BJ (cell line): ENCODE measurements at regions not wholly inside any gene's neighbourhood (a gene's known extent, or its start where the extent isn't known, plus 50 kb on each side); places are given as distances from the start of the nearest gene placed in this dataset.

Experiments used
- CTCF ChIA-PET: fragments of 350-600 bp; formaldehyde crosslinking; extraction: SDS; loops from one replicate; lab custom pipeline; 2021; ENCODE audit warnings: antibody characterized with exemption, inconsistent platforms; lab: Yijun Ruan, JAX
- POLR2A ChIA-PET: fragments of 300-600 bp; sonication (Branson Sonifier 250); formaldehyde crosslinking; extraction: SDS; loops from one replicate; lab custom pipeline; 2021; ENCODE audit warnings: antibody characterized with exemption; lab: Charles Lee
- DNase-seq: peaks from one replicate; pipeline ENCODE4 v3.0.0-alpha.2; 2011; ENCODE audit warnings: low read depth
- H3K27me3 ChIP-seq: 2 replicates; pipeline ENCODE4 v1.6.0; 2011; ENCODE audit warnings: low read length; ENCODE audit not compliant: control insufficient read depth, insufficient read depth
- H3K36me3 ChIP-seq: 2 replicates; pipeline ENCODE4 v1.5.1; 2011; ENCODE audit warnings: low read length; ENCODE audit not compliant: control insufficient read depth, insufficient read depth
- H3K4me3 ChIP-seq: 2 replicates; pipeline ENCODE4 v1.5.1; 2011; ENCODE audit warnings: low read depth, mild to moderate bottlenecking, control low read depth, low read length
- TF ChIP-seq, protein P1 (sequence below): IDR thresholded peaks from 2 replicates; pipeline ENCODE4 v1.5.1; 2011; ENCODE audit warnings: low read depth, mild to moderate bottlenecking, control low read depth, inconsistent platforms, low read length, moderate library complexity; ENCODE audit not compliant: insufficient read depth

GRCh38 chr15:35630985-35631384, 85.0 kb upstream of the DPH6 start:
- no peaks in the 10 kb centered on the region for H3K27me3 ChIP-seq
- ChIA-PET POLR2A (no interaction called here), CTCF (no interaction called here)
- TF ChIP-seq, protein P1, sequence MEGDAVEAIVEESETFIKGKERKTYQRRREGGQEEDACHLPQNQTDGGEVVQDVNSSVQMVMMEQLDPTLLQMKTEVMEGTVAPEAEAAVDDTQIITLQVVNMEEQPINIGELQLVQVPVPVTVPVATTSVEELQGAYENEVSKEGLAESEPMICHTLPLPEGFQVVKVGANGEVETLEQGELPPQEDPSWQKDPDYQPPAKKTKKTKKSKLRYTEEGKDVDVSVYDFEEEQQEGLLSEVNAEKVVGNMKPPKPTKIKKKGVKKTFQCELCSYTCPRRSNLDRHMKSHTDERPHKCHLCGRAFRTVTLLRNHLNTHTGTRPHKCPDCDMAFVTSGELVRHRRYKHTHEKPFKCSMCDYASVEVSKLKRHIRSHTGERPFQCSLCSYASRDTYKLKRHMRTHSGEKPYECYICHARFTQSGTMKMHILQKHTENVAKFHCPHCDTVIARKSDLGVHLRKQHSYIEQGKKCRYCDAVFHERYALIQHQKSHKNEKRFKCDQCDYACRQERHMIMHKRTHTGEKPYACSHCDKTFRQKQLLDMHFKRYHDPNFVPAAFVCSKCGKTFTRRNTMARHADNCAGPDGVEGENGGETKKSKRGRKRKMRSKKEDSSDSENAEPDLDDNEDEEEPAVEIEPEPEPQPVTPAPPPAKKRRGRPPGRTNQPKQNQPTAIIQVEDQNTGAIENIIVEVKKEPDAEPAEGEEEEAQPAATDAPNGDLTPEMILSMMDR, result no peak
- H3K4me3 ChIP-seq, result no peak overlapping the region
- no peaks in the 10 kb centered on the region for H3K36me3 ChIP-seq
- DNase-seq, result no peak

- no peaks in the 10 kb centered on the region for H3K27me3 ChIP-seq
- no peak overlapping the region for H3K4me3 ChIP-seq
- ChIA-PET POLR2A (no interaction called here), CTCF (no interaction called here)
- no peaks in the 10 kb centered on the region for H3K36me3 ChIP-seq
- TF ChIP-seq, protein P1, result no peak
- no peak for DNase-seq
Measured at GRCh38 chr15:35633677-35634076, 87.7 kb upstream of the DPH6 start.

DNA sequence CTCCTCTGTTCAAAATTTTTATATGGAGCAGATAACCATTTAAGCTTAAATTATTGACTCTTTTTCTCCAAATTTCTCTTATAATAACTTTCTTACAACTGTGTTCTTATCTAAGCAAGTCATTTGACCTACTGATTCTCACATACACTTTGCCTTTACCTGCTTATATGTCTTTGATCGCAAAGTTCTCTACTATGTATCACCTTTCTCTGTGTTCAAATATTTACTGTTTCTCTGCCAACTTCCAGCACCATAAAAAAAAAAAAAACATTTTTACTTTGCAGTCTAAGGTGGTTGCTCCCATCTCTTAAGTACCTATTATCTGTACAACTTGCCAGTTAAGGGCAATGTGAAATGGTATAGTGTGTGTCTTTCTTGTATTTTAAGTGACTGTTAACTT, 100.8 kb upstream of the DPH6 start:
- POLR2A ChIA-PET, result no interaction called here
- no peak for DNase-seq
- Histone ChIP-seq H3K27me3 (no peaks in the 10 kb centered on the region), H3K4me3 (no peak overlapping the region), H3K36me3 (no peaks in the 10 kb centered on the region)
- CTCF ChIA-PET, result no interaction called here
- TF ChIP-seq, protein P1, result no peak

- no peak overlapping the region for H3K4me3 ChIP-seq
- no peaks in the 10 kb centered on the region for H3K27me3 ChIP-seq
- ChIA-PET CTCF (no interaction called here), POLR2A (no interaction called here)
- no peaks in the 10 kb centered on the region for H3K36me3 ChIP-seq
- no peak for DNase-seq
- TF ChIP-seq, protein P1, result no peak
Measured at GRCh38 chr15:35647303-35647702, 101.3 kb upstream of the DPH6 start.

GRCh38 chr15:35648941-35649340, 103.0 kb upstream of the DPH6 start:
- CTCF ChIA-PET, result interaction anchor here (1.2 kb wide), 1 partner anchor 103 kb away, joined by 3 read pairs; no protein-coding TSS in a partner anchor
- Histone ChIP-seq H3K36me3 (no peaks in the 10 kb centered on the region), H3K27me3 (no peaks in the 10 kb centered on the region), H3K4me3 (no peak overlapping the region)
- DNase-seq, result no peak
- TF ChIP-seq, protein P1, result no peak
- POLR2A ChIA-PET, result no interaction called here
